ENCODE measurements at regions not wholly inside any gene's neighbourhood (a gene's known extent, or its start where the extent isn't known, plus 50 kb on each side); places are given as distances from the start of the nearest gene placed in this dataset.

DNA sequence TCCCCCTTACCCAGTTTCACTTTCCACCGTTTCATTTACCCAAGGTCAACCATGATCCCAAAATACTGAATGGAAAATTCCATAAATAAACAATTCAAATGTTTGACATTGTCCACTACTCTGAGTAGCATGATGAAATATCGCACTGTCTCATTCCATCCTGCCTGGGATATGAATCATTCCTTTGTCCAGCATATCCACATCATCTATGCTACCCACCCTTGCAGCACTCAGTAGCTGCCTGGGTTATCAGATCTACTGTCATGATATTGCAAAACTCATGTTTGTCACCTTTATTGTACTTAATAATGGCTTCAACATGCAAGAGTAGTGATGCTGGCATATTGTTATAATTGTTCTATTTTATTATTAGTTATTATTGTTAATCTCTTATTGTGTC, 263.9 kb upstream of the NBEA start:
- no peaks in the 10 kb centered on the region for H3K27me3 ChIP-seq (ENCODE audit: control insufficient read depth, insufficient read depth, low read length, poor library complexity, severe bottlenecking)
- no peaks in the 10 kb centered on the region for H3K9me3 ChIP-seq (ENCODE audit: control insufficient read depth, low read length)
- WGBS, 2 experiments = 93 to 100% methylated on average over 2 of the region's 2 CpGs
- no peaks in the 10 kb centered on the region for H3K36me3 ChIP-seq (ENCODE audit: control insufficient read depth, insufficient read depth, low read length)
- H3K4me1 ChIP-seq (ENCODE audit: control insufficient read depth, insufficient read depth, low read length) = no peaks in the 10 kb centered on the region
- no peak overlapping the region for H3K4me3 ChIP-seq (ENCODE audit: insufficient read depth, low read depth, low read length)
- no peak overlapping the region for H3K27ac ChIP-seq (ENCODE audit: insufficient read depth, low read depth, low read length, poor library complexity, severe bottlenecking)

DNA sequence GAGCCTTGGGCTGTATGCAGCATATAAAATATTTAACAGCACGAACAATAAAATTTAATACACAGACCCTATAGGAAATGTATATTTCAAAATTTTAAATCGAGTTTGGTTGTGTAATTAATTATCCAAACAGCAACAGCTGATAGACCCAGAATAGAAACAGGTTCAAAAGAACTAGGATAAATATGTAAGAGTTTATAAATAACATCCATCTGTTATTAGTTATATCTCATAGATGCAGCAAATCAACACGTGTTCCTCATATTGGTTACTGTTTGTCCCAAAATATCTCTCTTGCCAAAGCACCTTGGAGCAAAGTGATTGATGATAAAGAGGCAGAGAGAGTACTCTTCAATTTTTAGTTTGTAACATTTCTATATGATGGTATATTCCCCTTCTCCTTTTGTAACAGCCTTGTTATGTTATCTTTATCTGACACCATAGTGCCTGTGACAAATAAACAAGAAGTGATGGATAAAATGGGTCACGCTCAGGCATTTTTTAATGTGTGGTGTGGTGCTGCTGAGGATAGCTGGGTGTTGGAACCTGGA, 260.6 kb upstream of the NBEA start:
- no peaks in the 10 kb centered on the region for H3K4me1 ChIP-seq (ENCODE audit: control insufficient read depth, insufficient read depth, low read length)
- H3K36me3 ChIP-seq (ENCODE audit: control insufficient read depth, insufficient read depth, low read length) = no peaks in the 10 kb centered on the region
- H3K27me3 ChIP-seq (ENCODE audit: control insufficient read depth, insufficient read depth, low read length, poor library complexity, severe bottlenecking) = no peaks in the 10 kb centered on the region
- H3K9me3 ChIP-seq (ENCODE audit: control insufficient read depth, low read length) = no peaks in the 10 kb centered on the region
- H3K27ac ChIP-seq (ENCODE audit: insufficient read depth, low read depth, low read length, poor library complexity, severe bottlenecking) = no peak overlapping the region
- H3K4me3 ChIP-seq (ENCODE audit: insufficient read depth, low read depth, low read length) = no peak overlapping the region
- 89 to 96% methylated on average over 1 to 3 of the region's 4 CpGs for WGBS, 2 experiments

DNA sequence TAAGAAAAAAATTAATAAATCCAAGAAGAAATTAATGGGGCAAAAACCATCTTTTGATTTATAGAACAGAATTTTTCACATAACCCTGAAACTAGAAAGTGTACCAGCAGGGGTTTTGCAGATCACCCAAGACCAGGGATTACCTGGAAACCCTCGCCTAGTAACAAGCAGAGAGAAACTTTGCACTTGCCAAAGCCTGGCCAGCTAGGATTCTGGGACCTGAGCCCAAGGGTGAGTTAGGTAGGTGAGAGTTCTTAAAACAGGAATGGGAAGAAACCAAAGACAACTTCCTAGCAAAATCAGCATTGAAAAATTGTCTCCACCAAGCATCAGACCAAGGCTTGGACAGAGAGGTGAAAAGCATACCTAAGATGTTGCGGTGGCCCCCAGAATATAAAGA, 247.0 kb upstream of the NBEA start:
- Histone ChIP-seq H3K4me3 (ENCODE audit: insufficient read depth, low read depth, low read length) (no peak overlapping the region), H3K27me3 (ENCODE audit: control insufficient read depth, insufficient read depth, low read length, poor library complexity, severe bottlenecking) (no peaks in the 10 kb centered on the region), H3K36me3 (ENCODE audit: control insufficient read depth, insufficient read depth, low read length) (no peaks in the 10 kb centered on the region), H3K9me3 (ENCODE audit: control insufficient read depth, low read length) (no peaks in the 10 kb centered on the region), H3K4me1 (ENCODE audit: control insufficient read depth, insufficient read depth, low read length) (no peaks in the 10 kb centered on the region), H3K27ac (ENCODE audit: insufficient read depth, low read depth, low read length, poor library complexity, severe bottlenecking) (no peak overlapping the region)
- 97 to 100% methylated on average over 2 of the region's 2 CpGs for WGBS, 2 experiments

DNA sequence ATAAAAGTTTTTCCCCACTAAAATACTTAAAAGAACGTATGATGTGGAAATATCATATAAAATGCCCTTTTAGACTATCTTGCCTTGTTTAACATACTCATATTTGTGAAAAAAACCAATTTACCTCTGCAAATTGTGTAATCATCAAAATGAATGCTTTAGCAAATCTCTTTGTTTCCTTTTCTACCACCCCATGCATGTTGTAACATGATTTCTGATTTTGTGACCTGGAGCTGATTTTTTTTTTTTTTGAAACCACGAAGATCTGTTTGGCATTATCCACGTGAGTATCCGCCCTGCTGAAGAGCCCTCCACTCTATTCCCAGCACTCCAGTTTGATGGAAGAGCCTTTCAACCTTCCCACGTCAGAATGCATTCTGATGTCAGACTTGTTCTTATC, 245.8 kb upstream of the NBEA start:
- H3K4me1 ChIP-seq (ENCODE audit: control insufficient read depth, insufficient read depth, low read length) = no peaks in the 10 kb centered on the region
- no peak overlapping the region for H3K27ac ChIP-seq (ENCODE audit: insufficient read depth, low read depth, low read length, poor library complexity, severe bottlenecking)
- no peaks in the 10 kb centered on the region for H3K36me3 ChIP-seq (ENCODE audit: control insufficient read depth, insufficient read depth, low read length)
- H3K27me3 ChIP-seq (ENCODE audit: control insufficient read depth, insufficient read depth, low read length, poor library complexity, severe bottlenecking) = no peaks in the 10 kb centered on the region
- no peak overlapping the region for H3K4me3 ChIP-seq (ENCODE audit: insufficient read depth, low read depth, low read length)
- H3K9me3 ChIP-seq (ENCODE audit: control insufficient read depth, low read length) = no peaks in the 10 kb centered on the region
- 94 to 95% methylated on average over 5 of the region's 5 CpGs for WGBS, 2 experiments

DNA sequence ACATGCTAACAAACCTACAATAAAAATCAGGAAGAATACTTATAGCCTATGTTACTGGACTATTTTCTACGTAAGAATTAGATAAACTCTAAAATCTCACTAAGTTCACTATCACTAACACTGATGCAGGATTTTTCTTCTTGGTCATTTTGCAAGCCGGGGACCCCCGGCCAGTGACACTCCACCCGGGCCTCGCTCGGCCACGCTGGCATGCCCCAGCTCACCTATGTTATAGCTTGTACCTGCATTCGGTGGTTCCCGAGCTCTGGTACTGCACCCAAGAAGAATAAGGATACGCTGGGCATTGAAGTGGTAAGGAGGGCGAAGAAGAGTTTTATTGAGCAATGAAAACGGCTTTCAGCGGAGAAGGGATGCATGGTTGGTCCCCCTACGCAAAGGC, 245.3 kb upstream of the NBEA start:
- no peaks in the 10 kb centered on the region for H3K4me1 ChIP-seq (ENCODE audit: control insufficient read depth, insufficient read depth, low read length)
- 96 to 98% methylated on average over 14 of the region's 14 CpGs for WGBS, 2 experiments
- no peaks in the 10 kb centered on the region for H3K27me3 ChIP-seq (ENCODE audit: control insufficient read depth, insufficient read depth, low read length, poor library complexity, severe bottlenecking)
- H3K27ac ChIP-seq (ENCODE audit: insufficient read depth, low read depth, low read length, poor library complexity, severe bottlenecking) = no peak overlapping the region
- no peaks in the 10 kb centered on the region for H3K9me3 ChIP-seq (ENCODE audit: control insufficient read depth, low read length)
- no peak overlapping the region for H3K4me3 ChIP-seq (ENCODE audit: insufficient read depth, low read depth, low read length)
- H3K36me3 ChIP-seq (ENCODE audit: control insufficient read depth, insufficient read depth, low read length) = no peaks in the 10 kb centered on the region

DNA sequence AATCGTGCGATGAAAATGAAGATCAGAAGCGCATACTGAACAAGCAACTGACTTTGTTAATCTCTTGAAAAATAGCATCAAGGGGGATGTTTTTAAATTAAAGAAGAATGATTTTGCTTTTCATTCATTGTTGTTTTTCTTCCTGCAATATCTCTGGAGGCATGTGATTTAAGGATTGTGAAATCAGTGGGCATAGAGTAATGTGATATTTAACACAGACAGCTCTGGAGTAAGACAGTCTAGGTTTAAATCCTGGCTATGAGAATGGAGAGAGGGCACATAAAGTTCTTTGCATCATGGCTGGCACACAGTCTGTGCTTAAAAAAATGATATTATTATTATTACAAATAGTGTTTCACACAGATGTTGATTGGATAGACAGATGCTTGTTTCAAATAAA, 243.1 kb upstream of the NBEA start:
- no peak overlapping the region for H3K27ac ChIP-seq (ENCODE audit: insufficient read depth, low read depth, low read length, poor library complexity, severe bottlenecking)
- no peaks in the 10 kb centered on the region for H3K9me3 ChIP-seq (ENCODE audit: control insufficient read depth, low read length)
- no peaks in the 10 kb centered on the region for H3K27me3 ChIP-seq (ENCODE audit: control insufficient read depth, insufficient read depth, low read length, poor library complexity, severe bottlenecking)
- H3K36me3 ChIP-seq (ENCODE audit: control insufficient read depth, insufficient read depth, low read length) = no peaks in the 10 kb centered on the region
- WGBS, 2 experiments = 98 to 99% methylated on average over 3 of the region's 3 CpGs
- H3K4me3 ChIP-seq (ENCODE audit: insufficient read depth, low read depth, low read length) = no peak overlapping the region
- no peaks in the 10 kb centered on the region for H3K4me1 ChIP-seq (ENCODE audit: control insufficient read depth, insufficient read depth, low read length)

DNA sequence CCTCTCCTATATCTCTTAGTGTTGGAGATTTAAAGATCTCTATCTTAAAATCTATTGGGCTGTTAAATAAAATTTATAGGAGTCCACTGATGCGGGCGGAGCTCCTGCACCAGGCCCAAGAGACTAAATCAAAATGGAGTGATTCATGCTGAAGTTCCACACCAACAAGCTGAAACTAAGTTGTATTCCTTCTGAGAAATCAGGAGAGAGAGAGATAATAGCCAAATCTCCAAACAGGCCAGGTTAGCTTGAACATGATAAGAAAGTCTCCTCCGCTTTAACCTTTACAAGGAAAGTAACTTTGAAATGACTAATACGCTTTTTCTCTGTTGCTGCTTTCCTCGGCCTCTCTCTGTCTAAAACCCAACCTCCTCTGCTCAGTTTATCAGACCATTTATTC, 241.9 kb upstream of the NBEA start:
- WGBS, 2 experiments = 95% methylated on average over 5 of the region's 5 CpGs
- Histone ChIP-seq H3K27ac (ENCODE audit: insufficient read depth, low read depth, low read length, poor library complexity, severe bottlenecking) (no peak overlapping the region), H3K27me3 (ENCODE audit: control insufficient read depth, insufficient read depth, low read length, poor library complexity, severe bottlenecking) (no peaks in the 10 kb centered on the region), H3K36me3 (ENCODE audit: control insufficient read depth, insufficient read depth, low read length) (no peaks in the 10 kb centered on the region), H3K4me1 (ENCODE audit: control insufficient read depth, insufficient read depth, low read length) (no peaks in the 10 kb centered on the region), H3K9me3 (ENCODE audit: control insufficient read depth, low read length) (no peaks in the 10 kb centered on the region), H3K4me3 (ENCODE audit: insufficient read depth, low read depth, low read length) (no peak overlapping the region)

DNA sequence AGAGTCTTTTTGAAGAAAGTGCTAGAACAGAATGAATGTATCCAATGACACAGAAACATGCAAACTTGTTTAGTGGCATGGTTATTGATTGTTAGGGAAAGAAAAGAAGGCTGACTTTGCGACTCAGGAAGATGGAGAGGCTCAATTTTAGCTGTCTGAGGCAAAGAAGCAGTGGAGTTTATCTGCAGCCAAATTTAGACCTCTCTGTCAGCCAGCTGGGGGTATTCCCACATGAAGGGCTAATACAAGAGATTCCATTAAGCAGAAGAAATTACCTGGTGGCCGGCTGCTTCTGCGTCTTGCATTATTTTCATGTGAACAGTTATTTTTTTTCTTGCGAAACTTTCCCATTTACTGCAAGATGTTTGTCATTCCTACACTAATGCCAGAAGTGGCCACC, 240.2 kb upstream of the NBEA start:
- WGBS, 2 experiments = 96 to 97% methylated on average over 4 of the region's 4 CpGs
- Histone ChIP-seq H3K27me3 (ENCODE audit: control insufficient read depth, insufficient read depth, low read length, poor library complexity, severe bottlenecking) (no peaks in the 10 kb centered on the region), H3K9me3 (ENCODE audit: control insufficient read depth, low read length) (no peaks in the 10 kb centered on the region), H3K36me3 (ENCODE audit: control insufficient read depth, insufficient read depth, low read length) (no peaks in the 10 kb centered on the region), H3K4me1 (ENCODE audit: control insufficient read depth, insufficient read depth, low read length) (no peaks in the 10 kb centered on the region), H3K27ac (ENCODE audit: insufficient read depth, low read depth, low read length, poor library complexity, severe bottlenecking) (no peak overlapping the region), H3K4me3 (ENCODE audit: insufficient read depth, low read depth, low read length) (no peak overlapping the region)

DNA sequence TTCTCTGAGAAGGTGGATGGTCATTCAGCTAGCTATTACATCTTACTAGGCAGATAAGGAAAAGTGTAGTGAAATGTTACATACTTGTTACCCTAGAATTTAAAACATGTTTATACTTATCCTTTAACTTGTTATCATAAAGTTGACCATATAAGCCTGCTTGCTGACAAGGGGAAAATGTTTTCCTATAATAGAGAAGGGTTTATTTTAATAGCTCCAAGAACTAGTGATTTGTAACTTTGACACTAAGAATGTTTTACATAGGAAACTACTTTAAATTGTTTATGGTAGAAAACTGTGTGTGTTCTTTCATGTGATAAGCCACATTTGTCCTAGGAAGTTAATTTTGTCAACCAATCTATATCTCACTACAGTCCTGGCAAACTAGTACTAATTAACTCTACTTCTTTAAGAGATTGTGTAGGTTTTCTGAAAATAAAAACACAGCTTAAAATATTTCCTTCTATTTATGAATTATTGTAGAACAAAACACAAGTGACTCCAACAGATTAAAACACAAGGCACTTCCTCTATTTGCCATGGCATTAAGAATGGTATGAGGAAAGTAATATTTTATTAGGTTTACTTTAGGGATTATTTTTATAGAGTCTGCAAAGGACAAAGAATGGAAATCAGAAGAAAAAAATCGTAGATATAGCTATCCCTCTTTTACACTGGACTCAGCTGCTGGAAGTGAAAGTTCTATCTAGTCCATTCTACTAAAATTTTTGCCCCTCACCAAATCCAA, 233.3 kb upstream of the NBEA start:
- 85 to 100% methylated on average over 1 of the region's 1 CpG for WGBS, 2 experiments

DNA sequence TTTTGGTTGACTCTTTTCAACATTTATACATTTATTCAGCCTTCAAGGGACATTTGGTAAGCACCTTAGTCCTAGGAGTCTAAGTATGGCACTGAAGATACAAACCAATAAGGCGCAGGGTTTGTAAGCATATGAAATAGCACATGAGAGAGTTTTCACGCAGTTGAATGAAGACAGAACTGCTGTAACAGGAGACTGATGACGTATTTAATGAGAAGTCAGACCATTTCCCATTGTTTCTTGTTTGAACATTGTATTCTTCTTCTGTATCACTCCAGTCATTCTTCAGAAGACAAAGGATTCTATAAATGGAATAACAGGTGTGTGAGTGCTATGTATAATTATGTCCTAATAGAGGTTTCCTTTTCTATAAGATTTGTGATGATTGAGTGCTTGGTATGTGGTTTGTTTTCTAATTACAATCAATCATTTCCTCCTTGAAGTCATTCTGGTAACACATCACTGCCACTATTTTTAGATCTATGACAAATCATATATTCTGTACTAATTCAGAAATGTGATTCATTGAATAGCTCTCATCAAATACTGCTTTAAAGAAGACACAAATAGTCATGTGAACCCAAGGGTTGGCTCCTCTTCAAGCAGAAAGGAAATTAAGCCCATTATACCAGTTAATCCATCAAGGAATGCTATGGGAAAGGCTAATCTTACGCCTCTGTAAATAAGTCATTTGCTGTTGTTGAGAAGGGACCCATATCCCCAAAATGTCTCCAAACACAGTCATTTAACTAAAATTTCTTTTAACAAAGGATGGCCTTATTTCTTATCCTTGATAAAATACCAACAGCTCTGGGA, 222.8 kb upstream of the NBEA start:
- no peaks in the 10 kb centered on the region for H3K4me1 ChIP-seq (ENCODE audit: control insufficient read depth, insufficient read depth, low read length)
- no peak overlapping the region for H3K27ac ChIP-seq (ENCODE audit: insufficient read depth, low read depth, low read length, poor library complexity, severe bottlenecking)
- 81 to 98% methylated on average over 4 of the region's 4 CpGs for WGBS, 2 experiments
- no peaks in the 10 kb centered on the region for H3K9me3 ChIP-seq (ENCODE audit: control insufficient read depth, low read length)
- H3K4me3 ChIP-seq (ENCODE audit: insufficient read depth, low read depth, low read length) = no peak overlapping the region
- no peaks in the 10 kb centered on the region for H3K36me3 ChIP-seq (ENCODE audit: control insufficient read depth, insufficient read depth, low read length)
- no peaks in the 10 kb centered on the region for H3K27me3 ChIP-seq (ENCODE audit: control insufficient read depth, insufficient read depth, low read length, poor library complexity, severe bottlenecking)

More for the DNA sequence above, 233.3 kb upstream of the NBEA start:
- Histone ChIP-seq H3K9me3 (ENCODE audit: control insufficient read depth, low read length) (no peaks in the 10 kb centered on the region), H3K4me3 (ENCODE audit: insufficient read depth, low read depth, low read length) (no peak overlapping the region), H3K27me3 (ENCODE audit: control insufficient read depth, insufficient read depth, low read length, poor library complexity, severe bottlenecking) (no peaks in the 10 kb centered on the region), H3K36me3 (ENCODE audit: control insufficient read depth, insufficient read depth, low read length) (no peaks in the 10 kb centered on the region), H3K4me1 (ENCODE audit: control insufficient read depth, insufficient read depth, low read length) (no peaks in the 10 kb centered on the region), H3K27ac (ENCODE audit: insufficient read depth, low read depth, low read length, poor library complexity, severe bottlenecking) (no peak overlapping the region)

Data from ectodermal cell (in vitro differentiated cells).